ENCODE measurements at regions not wholly inside any gene's neighbourhood (a gene's known extent, or its start where the extent isn't known, plus 50 kb on each side); places are given as distances from the start of the nearest gene placed in this dataset.

DNA sequence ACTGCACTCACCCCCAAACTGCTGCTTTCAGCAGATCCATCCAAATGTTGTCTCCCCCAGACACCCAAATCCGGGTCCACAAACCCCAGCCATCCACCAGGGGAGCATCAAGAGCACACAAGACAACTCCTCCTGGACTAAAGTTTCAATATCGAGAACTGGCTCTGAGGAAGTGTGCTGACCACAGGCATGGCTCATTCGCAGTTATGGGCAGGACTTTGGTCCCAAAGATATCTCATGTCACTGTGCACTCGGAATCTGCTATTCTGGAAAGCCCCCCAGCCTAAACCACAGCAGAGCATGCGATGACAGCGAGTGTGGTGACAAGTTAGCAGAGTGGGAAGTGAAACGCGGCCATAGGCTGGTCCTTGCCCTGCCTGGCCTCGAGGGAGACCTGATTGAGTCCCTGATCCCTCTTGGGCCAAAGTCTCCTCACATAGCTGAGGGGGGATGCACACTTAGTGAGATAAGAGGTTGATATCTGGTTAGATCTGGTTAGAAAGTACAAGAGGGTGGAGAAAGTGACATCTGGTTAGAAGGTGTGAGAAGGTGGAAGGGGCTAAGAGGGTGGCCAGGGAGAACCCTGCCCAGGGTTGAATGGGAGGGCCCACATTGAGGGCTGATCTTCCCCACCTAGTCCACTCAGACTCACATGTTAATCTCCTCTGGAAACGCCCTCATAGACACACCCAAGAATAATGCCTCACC is 149.7 kb downstream of the MRPL14 start:
- Histone ChIP-seq H3K4me1 (ENCODE audit: control insufficient read depth, insufficient read depth, low read length) (peaks cover 21% of the 10 kb centered on the region), H3K9ac (ENCODE audit: low read length) (no peak overlapping the region), H3K4me3 (ENCODE audit: low read length) (no peak overlapping the region), H3K36me3 (ENCODE audit: control insufficient read depth, insufficient read depth, low read length) (no peaks in the 10 kb centered on the region), H3K9me3 (ENCODE audit: control insufficient read depth, low read length) (no peaks in the 10 kb centered on the region), H3K27me3 (ENCODE audit: control insufficient read depth, insufficient read depth, low read length) (peaks cover 5% of the 10 kb centered on the region)

DNA sequence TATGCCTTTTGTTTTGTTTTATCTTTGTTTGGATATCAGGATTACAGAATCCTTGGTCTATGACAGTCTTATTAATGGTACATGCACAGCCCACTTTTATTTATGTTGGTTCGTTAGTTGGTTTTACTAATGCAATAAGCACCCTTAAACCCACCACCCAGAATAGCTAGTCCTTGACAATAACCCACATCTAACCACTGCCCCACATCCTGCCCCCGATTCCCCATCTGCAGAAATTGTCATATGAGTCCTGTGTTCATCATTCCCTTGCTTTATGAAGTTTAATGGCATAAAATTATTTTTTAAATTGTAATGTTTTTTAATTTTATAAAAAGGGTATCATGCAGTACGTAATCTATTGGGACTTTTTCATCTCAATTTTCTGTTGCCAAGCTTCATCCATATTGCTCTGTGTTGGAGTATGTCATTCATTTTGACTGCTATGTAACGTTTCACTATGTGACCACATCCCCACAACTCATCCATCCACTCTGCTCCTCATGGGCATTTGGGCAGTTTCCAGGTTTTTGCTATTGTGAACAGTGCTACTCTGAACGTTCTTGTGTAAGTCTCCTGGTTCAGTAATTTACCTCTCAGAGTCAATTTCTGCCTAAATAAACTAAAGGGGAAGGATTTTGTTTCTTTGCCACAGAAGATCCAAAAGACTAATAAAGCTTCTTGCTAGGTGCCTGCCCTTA is 150.4 kb downstream of the MRPL14 start:
- no peak overlapping the region for H3K9ac ChIP-seq (ENCODE audit: low read length)
- H3K4me3 ChIP-seq (ENCODE audit: low read length): no peak overlapping the region
- peaks cover 25% of the 10 kb centered on the region for H3K4me1 ChIP-seq (ENCODE audit: control insufficient read depth, insufficient read depth, low read length)
- H3K36me3 ChIP-seq (ENCODE audit: control insufficient read depth, insufficient read depth, low read length): no peaks in the 10 kb centered on the region
- peaks cover 5% of the 10 kb centered on the region for H3K27me3 ChIP-seq (ENCODE audit: control insufficient read depth, insufficient read depth, low read length)
- no peaks in the 10 kb centered on the region for H3K9me3 ChIP-seq (ENCODE audit: control insufficient read depth, low read length)

GRCh38 chr6:43974643-43975230 is 152.5 kb downstream of the MRPL14 start:
- Histone ChIP-seq H3K9ac (ENCODE audit: low read length) (no peak overlapping the region), H3K36me3 (ENCODE audit: control insufficient read depth, insufficient read depth, low read length) (no peaks in the 10 kb centered on the region), H3K4me1 (ENCODE audit: control insufficient read depth, insufficient read depth, low read length) (peaks cover 40% of the 10 kb centered on the region), H3K9me3 (ENCODE audit: control insufficient read depth, low read length) (no peaks in the 10 kb centered on the region), H3K27me3 (ENCODE audit: control insufficient read depth, insufficient read depth, low read length) (no peaks in the 10 kb centered on the region), H3K4me3 (ENCODE audit: low read length) (no peak overlapping the region)

GRCh38 chr6:43973357-43973756 is 153.9 kb downstream of the MRPL14 start:
- H3K4me1 ChIP-seq (ENCODE audit: control insufficient read depth, insufficient read depth, low read length): peaks cover 39% of the 10 kb centered on the region
- H3K9ac ChIP-seq (ENCODE audit: low read length): no peak overlapping the region
- H3K4me3 ChIP-seq (ENCODE audit: low read length): no peak overlapping the region
- no peaks in the 10 kb centered on the region for H3K27me3 ChIP-seq (ENCODE audit: control insufficient read depth, insufficient read depth, low read length)
- no peaks in the 10 kb centered on the region for H3K9me3 ChIP-seq (ENCODE audit: control insufficient read depth, low read length)
- H3K36me3 ChIP-seq (ENCODE audit: control insufficient read depth, insufficient read depth, low read length): no peaks in the 10 kb centered on the region

GRCh38 chr6:43972913-43973300 is 154.3 kb downstream of the MRPL14 start:
- no peaks in the 10 kb centered on the region for H3K9me3 ChIP-seq (ENCODE audit: control insufficient read depth, low read length)
- H3K4me1 ChIP-seq (ENCODE audit: control insufficient read depth, insufficient read depth, low read length): peaks cover 34% of the 10 kb centered on the region
- H3K36me3 ChIP-seq (ENCODE audit: control insufficient read depth, insufficient read depth, low read length): no peaks in the 10 kb centered on the region
- no peak overlapping the region for H3K9ac ChIP-seq (ENCODE audit: low read length)
- H3K27me3 ChIP-seq (ENCODE audit: control insufficient read depth, insufficient read depth, low read length): no peaks in the 10 kb centered on the region
- H3K4me3 ChIP-seq (ENCODE audit: low read length): no peak overlapping the region

GRCh38 chr6:43972179-43972912 is 154.9 kb downstream of the MRPL14 start:
- Histone ChIP-seq H3K9ac (ENCODE audit: low read length) (no peak overlapping the region), H3K4me3 (ENCODE audit: low read length) (no peak overlapping the region), H3K4me1 (ENCODE audit: control insufficient read depth, insufficient read depth, low read length) (peaks cover 29% of the 10 kb centered on the region), H3K9me3 (ENCODE audit: control insufficient read depth, low read length) (no peaks in the 10 kb centered on the region), H3K36me3 (ENCODE audit: control insufficient read depth, insufficient read depth, low read length) (no peaks in the 10 kb centered on the region), H3K27me3 (ENCODE audit: control insufficient read depth, insufficient read depth, low read length) (no peaks in the 10 kb centered on the region)

- Histone ChIP-seq H3K9me3 (ENCODE audit: control insufficient read depth, low read length) (no peaks in the 10 kb centered on the region), H3K9ac (ENCODE audit: low read length) (no peak overlapping the region), H3K4me3 (ENCODE audit: low read length) (no peak overlapping the region), H3K4me1 (ENCODE audit: control insufficient read depth, insufficient read depth, low read length) (peaks cover 29% of the 10 kb centered on the region), H3K27me3 (ENCODE audit: control insufficient read depth, insufficient read depth, low read length) (no peaks in the 10 kb centered on the region), H3K36me3 (ENCODE audit: control insufficient read depth, insufficient read depth, low read length) (no peaks in the 10 kb centered on the region)
These were observed 155.5 kb downstream of the MRPL14 start for GRCh38 chr6:43971776-43972126.

DNA sequence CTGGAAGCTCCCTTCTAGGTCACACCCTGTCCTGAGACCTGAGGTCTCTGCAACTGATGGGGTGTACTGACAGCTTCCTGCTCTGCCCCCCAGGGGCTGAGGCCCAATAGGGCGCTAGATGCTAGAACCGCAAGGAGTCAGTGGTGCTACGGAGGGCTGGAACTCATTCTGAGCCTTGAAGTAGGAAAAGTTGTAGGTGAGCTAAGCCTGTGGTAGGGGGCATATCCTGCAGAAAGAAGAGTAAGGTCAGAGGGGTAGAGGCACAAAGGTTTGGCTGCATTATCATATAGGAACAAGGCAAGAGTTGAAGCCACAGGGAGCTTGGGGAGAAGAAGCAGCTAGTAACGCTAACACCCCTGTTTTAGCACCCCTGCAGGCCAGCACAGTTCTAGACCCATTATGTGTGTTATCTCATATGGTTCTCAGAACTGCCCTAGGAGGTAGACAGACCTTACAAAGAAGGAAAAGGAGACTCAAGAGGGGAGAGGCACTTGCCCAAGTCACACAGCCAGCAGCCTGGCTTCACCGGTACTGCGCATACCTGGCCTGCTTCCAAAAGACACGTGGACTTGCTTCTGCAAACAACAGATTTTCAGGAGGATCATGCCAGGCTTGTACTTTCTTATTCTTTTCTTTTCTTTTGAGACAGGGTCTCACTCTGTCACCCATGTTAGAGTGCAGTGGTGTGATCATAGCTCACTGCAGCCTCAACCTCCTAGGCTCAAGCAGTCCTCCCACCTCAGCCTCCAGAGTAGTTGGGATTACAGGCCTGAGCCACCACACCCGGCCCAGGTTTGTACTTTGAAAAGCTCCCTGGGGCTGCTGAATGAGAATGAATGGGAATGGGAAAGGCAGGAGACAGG is 156.1 kb downstream of the MRPL14 start:
- Histone ChIP-seq H3K4me3 (ENCODE audit: low read length) (no peak overlapping the region), H3K9me3 (ENCODE audit: control insufficient read depth, low read length) (no peaks in the 10 kb centered on the region), H3K27me3 (ENCODE audit: control insufficient read depth, insufficient read depth, low read length) (no peaks in the 10 kb centered on the region), H3K9ac (ENCODE audit: low read length) (no peak overlapping the region), H3K4me1 (ENCODE audit: control insufficient read depth, insufficient read depth, low read length) (peaks cover 29% of the 10 kb centered on the region), H3K36me3 (ENCODE audit: control insufficient read depth, insufficient read depth, low read length) (no peaks in the 10 kb centered on the region)

DNA sequence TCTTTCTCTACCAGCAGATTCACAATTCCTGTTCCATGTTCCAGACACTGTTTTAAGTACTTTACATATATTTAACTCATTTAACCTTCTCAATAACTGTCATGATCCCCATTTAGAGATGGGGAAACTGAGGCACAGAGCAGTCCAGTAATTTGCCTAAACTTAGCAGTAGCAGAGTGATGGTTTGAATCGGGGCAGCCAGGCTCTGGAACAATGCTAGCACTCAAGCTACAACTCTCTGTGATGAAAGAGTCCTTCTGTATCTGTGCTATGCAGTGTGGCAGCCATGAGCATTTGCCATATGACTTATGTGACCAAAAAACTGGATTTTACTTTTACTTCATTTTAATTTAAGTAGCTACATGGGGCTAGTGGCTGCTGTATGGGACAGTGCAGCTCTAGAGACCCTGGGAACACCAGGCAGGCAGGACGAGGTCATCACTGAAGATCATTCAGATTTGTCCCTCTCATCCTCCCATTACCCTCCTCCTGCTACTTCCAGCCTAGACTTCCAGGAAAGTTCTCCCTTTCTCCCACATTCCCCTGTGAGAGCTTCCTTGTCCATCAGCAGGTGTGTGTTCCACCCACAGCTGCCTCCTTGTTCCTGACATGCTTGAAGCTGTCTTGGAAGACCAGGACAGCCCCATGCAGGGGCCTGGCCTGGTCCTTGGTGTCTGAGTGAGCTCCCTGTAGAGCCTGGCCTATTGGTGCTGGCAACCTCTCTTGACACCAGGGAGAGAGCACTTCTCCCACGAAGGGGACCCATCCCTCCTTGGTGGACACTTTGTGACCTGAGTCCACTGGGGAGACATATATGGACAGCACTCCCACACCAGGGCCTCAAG is 157.0 kb downstream of the MRPL14 start:
- H3K9me3 ChIP-seq (ENCODE audit: control insufficient read depth, low read length): no peaks in the 10 kb centered on the region
- peaks cover 29% of the 10 kb centered on the region for H3K4me1 ChIP-seq (ENCODE audit: control insufficient read depth, insufficient read depth, low read length)
- H3K36me3 ChIP-seq (ENCODE audit: control insufficient read depth, insufficient read depth, low read length): no peaks in the 10 kb centered on the region
- no peak overlapping the region for H3K9ac ChIP-seq (ENCODE audit: low read length)
- H3K27me3 ChIP-seq (ENCODE audit: control insufficient read depth, insufficient read depth, low read length): no peaks in the 10 kb centered on the region
- H3K4me3 ChIP-seq (ENCODE audit: low read length): no peak overlapping the region

GRCh38 chr6:43969158-43969981 is 157.9 kb downstream of the MRPL14 start:
- Histone ChIP-seq H3K27me3 (ENCODE audit: control insufficient read depth, insufficient read depth, low read length) (no peaks in the 10 kb centered on the region), H3K9me3 (ENCODE audit: control insufficient read depth, low read length) (no peaks in the 10 kb centered on the region), H3K36me3 (ENCODE audit: control insufficient read depth, insufficient read depth, low read length) (no peaks in the 10 kb centered on the region), H3K4me3 (ENCODE audit: low read length) (no peak overlapping the region), H3K4me1 (ENCODE audit: control insufficient read depth, insufficient read depth, low read length) (peaks cover 29% of the 10 kb centered on the region), H3K9ac (ENCODE audit: low read length) (no peak overlapping the region)

All from mucosa of stomach (tissue), 1 donor.